Kasumi-1 (cell line): ENCODE measurements at regions not wholly inside any gene's neighbourhood (a gene's known extent, or its start where the extent isn't known, plus 50 kb on each side); places are given as distances from the start of the nearest gene placed in this dataset.

Source experiments
- DNase-seq, 2 experiments: peaks; one replicate each; lab custom pipeline; 2025; lab: John Stamatoyannopoulos, UW

DNA sequence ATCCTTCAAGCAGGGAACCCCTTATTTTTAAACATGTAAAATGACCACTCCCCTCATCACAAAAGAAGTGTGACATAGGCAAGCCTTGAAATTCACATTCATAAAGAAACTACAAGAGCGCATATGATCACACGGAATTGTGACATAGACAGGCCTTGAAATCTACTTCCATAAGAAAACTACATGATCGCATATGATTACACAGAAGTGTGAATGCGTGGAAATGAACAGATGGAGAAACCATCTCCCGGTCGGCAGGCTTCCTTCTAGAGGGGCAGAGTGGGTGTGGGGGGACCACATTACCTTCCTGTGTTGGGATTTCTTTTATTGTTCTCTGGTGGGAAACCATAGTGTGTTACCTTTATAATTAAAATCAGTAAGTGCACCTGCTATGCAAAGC lies 285.1 kb upstream of the ADARB2 start:
- no peak for DNase-seq

DNA sequence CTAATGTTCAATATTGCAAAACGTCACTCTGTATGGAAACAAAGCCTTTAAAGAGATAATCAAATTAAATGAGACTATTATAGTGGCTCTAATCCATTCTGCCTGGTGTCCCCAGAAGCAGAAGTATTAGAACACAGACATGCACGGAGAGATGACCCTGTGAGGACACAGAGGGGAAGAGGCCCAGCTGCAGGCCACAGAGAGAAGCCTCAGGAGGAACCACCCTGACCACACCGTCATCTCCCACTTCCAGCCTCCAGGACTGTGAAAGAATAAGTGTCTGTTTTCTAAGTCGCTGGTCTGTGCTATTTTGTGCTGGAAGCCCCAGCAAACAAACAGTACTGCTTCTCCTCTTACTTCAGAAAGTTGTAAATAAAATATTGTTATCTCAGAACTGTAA lies 283.5 kb upstream of the ADARB2 start:
- peak; percentile 23 to 35 for DNase-seq

DNA sequence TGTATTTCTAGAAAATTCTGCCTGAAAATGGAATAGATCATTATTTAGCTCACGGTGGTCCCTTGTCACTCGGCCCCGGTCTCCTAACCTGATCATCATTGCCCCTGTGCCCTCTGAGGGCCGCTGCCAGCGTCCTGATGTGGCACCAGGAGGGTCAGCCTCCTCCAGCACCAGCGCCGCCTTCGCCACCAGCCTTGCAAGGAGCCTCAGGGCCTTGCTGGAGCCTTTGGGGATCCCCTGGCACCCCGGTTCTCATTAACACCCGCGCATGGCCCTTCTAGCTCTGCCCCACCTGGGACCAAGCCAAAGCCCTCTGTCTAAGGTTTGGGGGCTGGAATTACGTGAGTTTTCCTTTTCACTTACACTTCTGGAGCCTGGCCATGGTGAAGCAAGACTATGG lies 282.5 kb upstream of the ADARB2 start:
- no peak for DNase-seq

DNA sequence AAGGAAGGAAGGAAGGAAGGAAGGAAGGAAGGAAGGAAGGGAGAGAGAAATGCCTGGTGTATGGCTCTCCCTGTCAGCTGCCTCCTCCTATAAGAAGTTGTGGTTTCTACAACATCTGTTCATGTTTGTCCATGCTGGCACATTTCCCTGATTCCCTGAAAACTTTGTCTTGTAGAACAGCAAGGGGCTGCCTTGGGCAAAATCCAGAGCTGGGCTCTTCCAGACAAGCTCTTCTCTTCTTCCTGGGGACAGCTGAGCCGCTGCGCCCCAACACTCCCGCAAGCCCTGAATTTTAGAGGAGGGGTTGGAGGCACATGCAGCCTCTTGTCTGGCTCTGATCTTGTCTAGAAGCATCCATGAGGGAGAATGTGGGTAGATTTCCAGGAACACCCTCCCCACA lies 282.0 kb upstream of the ADARB2 start:
- no peak for DNase-seq

DNA sequence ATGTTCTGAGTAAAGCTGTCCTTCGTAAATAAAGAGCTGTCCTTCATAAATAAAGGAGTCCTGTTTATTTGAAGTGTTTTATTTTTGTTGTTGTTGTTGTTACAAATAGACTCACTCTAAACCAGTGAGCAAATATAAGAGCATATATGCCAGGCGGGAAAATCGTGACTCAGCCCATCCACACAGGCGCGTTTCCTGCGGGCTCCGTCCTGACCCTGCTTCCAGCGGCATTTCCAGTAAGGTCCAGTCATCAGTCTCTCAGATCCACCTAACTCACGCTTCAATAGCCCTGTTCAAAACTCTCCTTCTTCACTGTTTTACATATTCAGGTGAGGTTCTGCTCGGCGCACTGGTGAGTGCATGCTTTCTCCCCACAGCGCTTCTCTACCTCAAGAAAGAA lies 277.2 kb upstream of the ADARB2 start:
- DNase-seq = no peak

DNA sequence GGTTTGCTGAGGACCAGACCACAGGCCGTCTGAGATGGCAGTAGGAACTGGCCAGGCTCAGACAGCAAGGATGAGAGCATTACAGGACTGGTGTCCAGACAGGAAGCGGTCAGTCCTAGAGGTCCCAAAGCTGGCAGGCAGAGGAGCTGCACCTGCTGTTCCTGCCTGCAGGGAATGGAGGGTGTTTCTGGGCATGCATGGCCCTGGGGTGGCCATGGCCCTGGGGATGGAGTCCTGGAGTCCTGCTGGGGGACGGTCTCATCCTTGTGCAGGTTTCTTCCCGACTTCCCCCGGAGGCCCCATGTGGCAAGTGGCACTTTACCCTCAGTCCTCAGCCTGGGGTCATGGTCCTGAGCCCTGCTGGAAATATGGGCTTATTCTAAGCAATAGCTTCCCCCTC lies 274.9 kb upstream of the ADARB2 start:
- no peak for DNase-seq

DNA sequence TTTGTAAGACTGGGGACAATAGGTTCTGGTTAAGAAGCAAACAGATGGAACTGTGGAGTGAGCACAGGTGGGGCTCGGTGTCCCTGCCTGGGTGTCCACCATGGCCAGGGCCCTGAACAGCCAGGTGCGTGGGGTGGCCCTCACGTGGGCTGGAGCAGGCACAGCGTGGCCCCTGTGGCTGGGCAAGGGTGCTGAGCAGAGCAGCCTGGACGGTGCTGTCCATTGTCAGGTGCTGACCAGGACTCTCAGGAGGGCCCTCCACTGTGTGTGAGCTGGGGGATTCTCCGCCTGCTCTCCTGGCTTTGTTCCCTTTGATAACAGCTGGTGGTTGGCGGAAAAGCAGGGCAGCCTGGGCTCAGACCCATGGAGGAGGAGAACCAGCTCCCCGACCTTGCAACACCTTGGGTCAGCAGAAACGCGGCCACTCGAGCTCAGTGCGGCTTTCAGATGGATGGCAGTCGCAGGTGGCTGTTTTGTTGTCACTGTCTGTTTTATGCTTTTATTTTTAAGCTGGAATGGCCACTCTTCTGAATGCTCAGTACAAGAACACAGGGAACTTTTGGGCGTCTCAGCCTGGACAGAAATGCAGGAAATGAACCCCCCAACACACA lies 273.9 kb upstream of the ADARB2 start:
- DNase-seq = no peak

DNA sequence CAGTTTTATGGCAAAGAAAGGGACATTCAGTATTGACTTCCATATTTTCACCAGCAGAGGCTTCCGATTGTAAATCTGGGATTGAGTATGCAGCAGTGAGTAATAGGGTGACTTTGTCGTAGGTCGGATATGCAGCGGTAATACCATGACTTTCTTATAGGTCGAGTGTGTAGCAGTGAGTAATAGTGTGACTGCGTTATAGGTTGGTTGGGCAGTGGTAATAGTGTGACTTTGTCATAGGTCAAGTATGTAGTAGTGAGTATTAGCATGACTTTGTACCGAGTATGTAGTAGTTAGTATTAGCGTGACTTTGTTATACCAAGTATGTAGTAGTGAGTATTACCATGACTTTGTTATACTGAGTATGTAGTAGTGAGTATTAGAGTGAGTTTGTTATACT lies 268.2 kb upstream of the ADARB2 start:
- DNase-seq = no peak

DNA sequence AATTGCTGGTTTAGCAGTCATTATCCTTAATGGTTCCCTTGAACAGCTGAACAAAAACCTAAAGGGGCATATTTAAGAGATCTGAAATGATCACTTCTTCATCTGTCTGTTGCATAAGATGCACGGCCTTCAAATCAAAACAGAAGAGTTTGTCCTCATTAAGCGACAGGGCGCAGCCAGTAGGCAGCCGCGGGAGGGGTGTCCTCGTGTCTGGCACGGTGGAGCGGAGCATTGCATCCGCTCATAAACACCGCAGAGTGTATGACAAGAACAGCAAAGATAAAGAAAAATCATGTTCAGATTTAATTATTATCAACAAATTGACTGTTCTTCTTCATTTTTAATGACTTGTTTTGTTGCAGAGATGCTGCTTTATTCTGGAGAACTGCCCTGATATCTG lies 255.6 kb upstream of the ADARB2 start:
- DNase-seq = no peak

DNA sequence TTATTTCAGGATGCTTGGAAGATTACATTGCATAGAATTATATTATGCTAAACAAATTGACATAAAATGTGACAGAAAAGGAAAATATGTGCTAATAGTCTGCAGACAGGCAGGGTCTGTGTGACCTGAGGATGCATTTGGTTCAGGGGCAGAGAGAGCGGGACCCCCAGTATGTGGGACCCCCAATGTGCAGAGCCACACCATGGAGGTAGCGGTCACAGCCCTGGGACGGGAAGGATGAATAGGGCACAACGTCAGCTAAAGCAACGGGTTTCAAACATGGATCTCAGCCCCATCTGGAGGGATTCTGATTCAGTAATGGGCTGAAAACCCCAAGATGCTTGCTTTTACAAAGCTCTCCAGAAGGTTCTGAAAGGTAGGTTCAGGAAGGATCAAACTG lies 251.8 kb upstream of the ADARB2 start:
- DNase-seq = no peak

DNA sequence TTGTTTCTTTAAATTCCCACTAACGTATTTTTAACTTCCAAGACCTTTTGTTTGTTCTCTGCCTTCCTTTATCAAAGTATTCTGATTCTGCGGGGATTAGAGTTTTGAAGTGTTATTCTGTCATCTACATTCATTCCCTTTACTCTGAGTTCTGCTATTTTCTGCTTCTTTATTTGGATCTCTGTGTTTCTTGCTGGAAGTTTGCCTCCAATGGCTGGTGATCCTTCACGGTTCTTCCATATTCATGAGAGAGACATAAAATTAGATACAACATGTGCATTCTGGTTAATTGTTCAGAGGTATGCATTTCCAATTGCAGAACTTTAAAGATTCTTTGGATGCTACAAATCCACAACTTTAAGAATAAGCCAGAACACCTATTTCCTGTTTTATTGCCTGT lies 244.7 kb upstream of the ADARB2 start:
- no peak for DNase-seq

DNA sequence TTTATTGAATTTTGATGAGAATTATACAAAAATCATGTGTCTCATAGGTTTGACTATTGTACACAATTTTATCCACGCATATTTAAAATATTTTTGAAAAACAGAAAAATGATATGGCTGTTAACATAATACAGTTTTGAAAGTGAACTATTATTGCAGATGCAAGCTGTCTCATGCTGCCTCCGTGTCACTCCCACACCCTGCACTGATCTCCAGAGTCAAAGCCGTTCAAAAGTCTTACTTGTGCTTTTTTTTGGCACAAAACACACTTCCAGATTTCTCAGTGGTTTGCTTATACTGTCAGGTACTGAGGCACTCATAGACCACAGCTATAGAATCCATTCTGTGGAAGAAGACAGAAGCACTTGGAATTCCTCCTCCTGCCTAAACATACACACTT lies 243.1 kb upstream of the ADARB2 start:
- no peak for DNase-seq

DNA sequence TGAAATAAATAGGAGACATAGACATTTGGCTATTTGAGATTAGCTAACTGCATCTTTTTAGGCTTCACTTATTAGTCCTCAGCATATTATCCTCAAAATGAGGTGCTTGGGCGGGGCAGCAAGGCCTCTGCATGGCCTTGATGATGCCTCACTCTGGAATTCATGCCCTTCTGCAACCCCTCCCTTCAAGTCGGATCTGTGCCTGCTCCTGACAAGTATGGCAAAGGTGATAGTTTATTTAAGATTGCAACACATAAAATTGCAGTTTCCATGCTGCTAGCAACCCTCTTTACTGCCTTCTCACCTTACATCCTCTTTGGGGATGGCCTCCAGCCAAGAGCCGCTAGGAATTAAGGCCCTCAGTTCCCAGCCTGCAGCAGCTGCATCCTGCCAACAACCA lies 241.3 kb upstream of the ADARB2 start:
- DNase-seq = no peak

DNA sequence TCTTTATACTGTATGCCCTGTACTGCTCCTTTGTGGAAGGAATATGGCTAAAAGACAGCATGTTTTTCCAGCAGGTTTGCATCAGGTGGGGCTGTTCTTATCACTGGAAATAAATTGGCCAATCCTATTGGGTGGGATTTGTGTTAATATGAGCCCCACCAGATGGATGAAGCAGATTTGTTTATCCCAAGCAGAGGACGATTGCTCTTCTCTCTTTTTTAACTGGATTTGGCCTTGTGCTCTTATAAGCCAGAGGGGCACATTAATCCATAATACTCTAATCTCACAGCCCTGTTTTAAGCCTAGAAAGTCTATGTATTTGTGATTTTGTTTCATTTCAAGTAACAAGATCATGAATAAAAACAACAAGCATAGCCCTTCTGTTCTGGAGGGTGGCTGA lies 240.1 kb upstream of the ADARB2 start:
- no peak for DNase-seq

DNA sequence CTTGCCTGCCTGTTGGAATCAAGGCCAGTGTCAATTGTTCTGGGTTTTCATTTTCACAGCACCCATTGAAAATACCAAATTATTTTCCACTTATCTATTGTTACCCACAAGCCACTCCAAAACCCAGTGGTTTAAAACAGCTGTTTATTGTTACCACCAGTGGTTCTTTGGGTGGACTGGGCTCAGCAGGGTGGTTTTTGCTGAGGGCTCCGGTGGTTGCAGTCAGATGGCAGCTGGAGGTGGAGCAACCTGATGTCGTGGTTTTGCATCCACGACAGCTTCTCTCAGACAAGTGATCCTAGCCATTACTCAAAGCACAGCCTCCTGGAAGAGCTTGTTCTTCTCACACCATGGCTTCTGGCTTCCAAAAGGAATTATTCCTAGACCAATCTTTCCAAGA lies 235.1 kb upstream of the ADARB2 start:
- DNase-seq = no peak

DNA sequence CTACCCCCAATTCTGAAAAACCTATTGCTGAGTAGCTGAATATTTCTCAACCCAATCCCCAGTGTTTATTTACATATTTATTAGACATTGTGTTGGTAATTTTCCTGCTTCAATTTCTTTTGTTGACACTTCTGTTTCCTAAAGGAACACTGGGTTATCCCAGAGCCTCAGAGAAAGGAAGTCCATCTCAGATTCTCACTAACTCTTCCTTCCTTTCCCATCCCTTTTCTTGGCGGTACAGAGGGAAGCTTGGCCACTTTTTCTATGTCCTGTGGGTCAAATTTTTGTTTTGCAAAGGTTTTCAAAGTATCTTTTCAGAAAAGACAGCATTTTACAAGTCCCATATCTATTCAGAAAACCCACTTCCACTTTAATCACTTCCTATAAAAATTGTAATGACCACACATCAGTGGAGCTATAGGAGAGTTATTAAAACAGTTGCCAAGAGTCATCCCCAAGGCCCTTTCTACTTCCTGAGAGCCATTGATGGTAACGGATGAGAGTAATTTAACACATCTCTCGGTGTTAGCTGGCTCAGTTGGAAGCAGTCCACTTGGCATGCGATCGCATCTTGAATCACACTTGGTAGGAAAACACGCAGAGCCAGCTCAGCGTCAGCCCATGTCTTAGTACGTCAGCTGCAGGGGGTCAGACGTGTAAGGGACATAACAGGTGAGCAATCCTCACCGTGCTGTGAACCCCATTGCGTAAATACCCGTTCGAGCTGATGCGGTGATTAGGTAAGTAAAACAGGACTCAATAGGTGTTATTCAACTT lies 231.1 kb upstream of the ADARB2 start:
- no peak for DNase-seq

DNA sequence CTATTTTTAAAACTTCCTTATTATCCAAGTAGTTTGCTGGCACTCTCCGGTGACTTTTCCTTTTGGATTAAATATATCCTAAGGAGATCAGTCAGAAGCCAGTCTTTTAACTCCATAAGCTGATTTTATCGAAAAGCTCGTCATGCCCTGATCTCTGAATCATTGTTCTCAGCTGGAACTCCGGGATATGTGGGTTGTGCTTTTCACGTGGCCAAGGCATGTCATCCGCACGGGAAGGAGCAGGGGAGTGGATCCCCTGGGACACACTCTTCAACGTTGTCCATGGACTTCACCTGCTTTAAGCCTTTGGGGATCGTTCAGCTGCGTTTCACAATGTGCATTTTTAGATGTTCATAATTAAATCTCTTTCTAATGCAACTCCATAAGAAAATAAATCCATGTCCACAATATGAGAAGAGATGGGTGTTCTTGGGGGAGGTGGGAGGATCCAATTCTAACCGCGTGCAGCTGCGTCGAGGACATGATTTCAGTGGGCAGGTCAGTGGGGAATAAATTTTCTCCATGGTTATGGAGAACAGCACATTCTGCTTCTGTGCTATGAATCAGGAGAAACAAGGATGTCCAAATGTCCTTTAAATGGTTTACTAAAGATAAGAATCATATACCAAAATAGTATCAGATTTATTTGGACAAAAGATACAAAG lies 229.5 kb upstream of the ADARB2 start:
- no peak for DNase-seq

DNA sequence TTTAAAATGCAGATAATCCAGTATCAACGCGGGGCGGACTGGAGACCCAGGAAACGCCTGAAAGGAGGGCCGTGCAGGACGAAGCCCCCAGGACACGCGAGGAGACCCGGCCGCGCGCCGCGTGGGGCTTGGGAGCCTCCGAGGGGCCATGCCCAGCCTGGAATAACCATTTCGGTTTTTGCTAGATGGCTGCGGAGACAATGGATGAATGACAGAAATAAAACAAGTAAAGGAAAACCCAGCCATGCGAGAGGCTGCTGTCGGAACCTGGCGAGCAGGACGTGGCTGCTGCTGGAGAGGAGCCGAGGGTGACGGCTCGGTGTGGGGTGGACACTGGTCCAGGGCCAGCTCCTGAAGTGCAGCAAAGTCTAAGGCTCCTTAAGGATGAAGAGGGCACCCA lies 227.2 kb upstream of the ADARB2 start:
- no peak for DNase-seq

DNA sequence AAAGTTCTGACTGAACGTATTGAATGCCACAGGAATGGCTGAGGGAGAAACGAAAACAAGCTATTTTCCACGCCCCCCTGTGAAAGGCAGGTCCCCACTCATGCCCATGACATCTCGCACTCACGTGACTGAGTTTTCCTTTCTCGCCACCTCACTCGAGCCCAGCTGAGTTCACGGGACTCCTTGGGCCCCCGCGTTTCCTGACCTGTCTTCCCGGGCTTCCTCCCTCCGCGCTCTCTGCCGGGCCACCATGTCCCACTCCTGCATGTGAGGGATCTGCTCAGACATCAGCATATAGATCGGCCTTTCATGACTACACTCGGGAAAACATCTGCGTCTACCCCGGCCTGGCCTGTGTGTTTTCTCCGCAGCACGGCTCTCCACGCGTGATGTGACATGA lies 226.0 kb upstream of the ADARB2 start:
- no peak for DNase-seq

DNA sequence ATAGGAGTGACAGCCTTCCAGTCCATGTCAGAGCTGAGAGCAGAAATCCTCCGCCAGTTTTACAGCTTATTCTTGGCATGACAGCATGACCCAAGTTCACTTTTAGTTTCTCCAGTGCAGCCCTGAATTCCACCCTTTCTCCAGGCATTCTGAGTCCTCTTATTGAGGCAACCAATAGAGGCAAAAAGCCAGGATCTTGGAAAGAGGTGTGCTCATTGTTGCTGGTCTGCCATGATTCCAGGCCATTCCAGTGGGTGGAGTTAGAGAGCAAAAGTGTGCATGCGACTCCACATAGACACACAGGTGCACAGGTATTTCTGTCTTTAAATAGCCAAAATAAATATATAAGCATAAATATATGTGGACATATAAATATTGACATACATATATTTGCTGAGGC lies 224.7 kb upstream of the ADARB2 start:
- no peak for DNase-seq

DNA sequence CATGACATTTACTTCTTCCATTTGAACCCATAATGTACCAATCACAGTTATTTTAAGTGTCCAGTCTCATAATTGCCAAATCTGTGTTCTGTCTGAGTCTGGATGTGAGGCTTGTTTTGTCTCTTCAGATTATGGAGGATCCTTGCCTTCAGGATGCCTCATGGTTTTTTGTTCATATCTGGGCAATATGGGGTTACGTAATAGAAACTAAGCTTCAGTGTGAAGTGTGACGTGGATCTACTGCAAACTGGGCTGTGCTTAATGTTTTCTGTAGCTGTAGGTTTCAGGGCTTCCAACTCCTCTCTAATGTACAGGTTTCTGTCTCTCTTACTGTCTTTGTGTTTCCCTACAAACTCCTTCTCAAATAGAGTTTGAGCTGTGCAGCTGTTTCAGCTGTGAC lies 223.7 kb upstream of the ADARB2 start:
- DNase-seq = no peak

DNA sequence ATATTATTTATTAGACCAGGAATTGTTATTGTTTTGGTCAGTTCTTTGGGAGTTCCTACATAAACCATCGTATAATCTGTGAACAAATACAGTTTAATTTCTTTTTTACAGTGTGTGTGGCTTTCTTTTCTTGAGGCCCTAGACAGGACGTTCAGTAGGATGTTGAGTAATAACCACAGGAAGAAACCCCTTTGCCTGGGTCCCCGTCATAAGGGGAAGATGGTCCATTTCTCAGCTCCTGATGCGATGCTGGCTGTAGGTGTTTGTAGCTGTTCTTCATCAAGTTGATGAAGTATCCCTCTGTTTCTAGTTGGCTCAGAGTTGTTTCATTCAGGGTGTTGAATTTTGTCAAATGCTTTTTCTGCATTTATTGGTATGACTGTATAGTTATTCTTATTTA lies 219.7 kb upstream of the ADARB2 start:
- DNase-seq = peak; percentile 86

DNA sequence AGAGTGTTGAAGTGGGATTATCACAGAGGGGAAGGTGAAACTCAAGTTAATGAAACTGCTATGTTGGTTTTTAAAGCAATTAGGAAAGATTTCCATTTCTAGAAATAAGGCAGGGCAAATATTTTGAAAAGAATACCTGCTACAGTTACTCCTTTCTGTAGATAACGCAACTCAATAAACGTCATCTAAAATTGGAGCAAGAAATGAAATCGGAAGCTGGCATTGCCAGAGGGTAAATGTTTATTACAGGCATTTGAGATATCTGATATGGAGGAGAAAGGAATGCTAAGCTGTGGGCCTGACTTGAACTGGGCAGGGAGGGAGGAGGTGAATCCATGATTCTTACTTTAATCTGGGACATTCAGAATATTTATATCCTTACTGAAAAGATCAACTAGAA lies 217.0 kb upstream of the ADARB2 start:
- no peak for DNase-seq
